Activated CD8-positive, alpha-beta T cell treated with anti-CD3 and anti-CD28 coated beads for 36 hours (primary cell): ENCODE measurements at regions not wholly inside any gene's neighbourhood (a gene's known extent, or its start where the extent isn't known, plus 50 kb on each side); places are given as distances from the start of the nearest gene placed in this dataset.
"Not testable (repeated sequence)": the region's sequence is repeated elsewhere in the genome, so short reads cannot be mapped to it uniquely, and the experiment has no call there.

Source experiments
- ATAC-seq: fragments of 200-7000 bp; cut with Tn5 transposase; one replicate; pipeline ENCODE4 v1.10.0; 2021; ENCODE audit warnings: mild to moderate bottlenecking, moderate library complexity
- CTCF ChIA-PET: fragments of 350-600 bp; sonication (Branson Sonifier 250); formaldehyde crosslinking; loops from one replicate; lab custom pipeline; 2021; ENCODE audit warnings: antibody characterized with exemption; lab: Charles Lee
- POLR2A ChIA-PET: fragments of 350-600 bp; sonication (Branson Sonifier 250); formaldehyde crosslinking; loops from one replicate; lab custom pipeline; 2021; ENCODE audit warnings: antibody characterized with exemption; lab: Charles Lee
- DNase-seq: peaks from one replicate; pipeline ENCODE4 v3.0.0-alpha.2; 2020
- H3K27ac Mint-ChIP-seq: one replicate; pipeline ENCODE4 v1.8.0; 2021; ENCODE audit warnings: mild to moderate bottlenecking, mixed read lengths
- H3K27me3 Mint-ChIP-seq: one replicate; pipeline ENCODE4 v1.8.0; 2021; ENCODE audit warnings: mixed read lengths
- H3K36me3 Mint-ChIP-seq: one replicate; pipeline ENCODE4 v1.8.0; 2021; ENCODE audit warnings: low read depth, mixed read lengths
- H3K4me1 Mint-ChIP-seq: one replicate; pipeline ENCODE4 v1.8.0; 2021; ENCODE audit warnings: low read depth, mixed read lengths
- H3K4me3 Mint-ChIP-seq: one replicate; pipeline ENCODE4 v1.8.0; 2021; ENCODE audit warnings: mild to moderate bottlenecking, moderate library complexity, mixed read lengths
- H3K9me3 Mint-ChIP-seq: one replicate; pipeline ENCODE4 v1.8.0; 2021; ENCODE audit warnings: mixed read lengths
- CTCF ChIP-seq: fragments of 200-600 bp; IDR thresholded peaks from one replicate; pipeline ENCODE4 v1.8.0; 2022; ENCODE audit warnings: antibody characterized with exemption, mild to moderate bottlenecking
- intact Hi-C: fragments of 100-400 bp; cut with micrococcal nuclease; formaldehyde crosslinking; loops from one replicate; pipeline ENCODE4 v1.10.0; 2022

- ATAC-seq (no peak), DNase-seq (no peak)
- POLR2A ChIA-PET: no interaction called here
- H3K4me1 Mint-ChIP-seq: peaks cover 3% of the 10 kb centered on the region
- no peak overlapping the region for H3K27ac Mint-ChIP-seq
- no peaks in the 10 kb centered on the region for H3K27me3 Mint-ChIP-seq
- no peak for TF ChIP-seq CTCF
- H3K4me3 Mint-ChIP-seq: no peak overlapping the region
- intact Hi-C loops: no loop called here
- CTCF ChIA-PET: no interaction called here
- H3K9me3 Mint-ChIP-seq: peaks cover 4% of the 10 kb centered on the region
- H3K36me3 Mint-ChIP-seq: peaks cover 3% of the 10 kb centered on the region
Observed at GRCh38 chr2:75292826-75293225, 93.5 kb upstream of the TACR1 start.

DNA sequence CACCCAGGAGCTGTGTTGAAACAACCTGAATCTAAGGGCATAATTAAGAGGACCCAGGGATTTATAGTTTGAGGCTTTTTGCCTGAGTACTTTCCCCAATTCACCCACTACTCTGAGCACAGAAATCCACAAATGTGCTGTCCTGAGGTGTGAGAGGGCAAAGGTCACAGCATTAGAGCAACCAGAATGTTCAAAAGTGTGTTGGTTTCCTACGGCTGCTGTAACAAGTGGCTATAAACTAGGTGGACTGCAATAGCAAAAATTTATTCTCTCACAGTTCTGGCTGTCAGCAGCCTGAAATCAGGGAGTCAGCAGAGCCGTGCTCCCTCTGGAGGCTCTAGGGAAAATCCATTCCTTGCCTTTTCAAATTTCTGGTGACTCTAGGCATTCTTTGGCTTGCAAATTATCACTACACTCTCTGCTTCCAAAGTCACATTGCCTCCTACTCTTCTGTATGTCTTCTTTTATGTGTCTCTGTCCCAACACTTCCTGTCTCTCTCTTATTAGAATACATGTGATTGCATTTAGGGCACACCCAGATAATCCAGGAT lies 91.4 kb upstream of the TACR1 start:
- peaks cover 3% of the 10 kb centered on the region for H3K4me1 Mint-ChIP-seq
- ATAC-seq: no peak
- CTCF ChIA-PET: no interaction called here

DNA sequence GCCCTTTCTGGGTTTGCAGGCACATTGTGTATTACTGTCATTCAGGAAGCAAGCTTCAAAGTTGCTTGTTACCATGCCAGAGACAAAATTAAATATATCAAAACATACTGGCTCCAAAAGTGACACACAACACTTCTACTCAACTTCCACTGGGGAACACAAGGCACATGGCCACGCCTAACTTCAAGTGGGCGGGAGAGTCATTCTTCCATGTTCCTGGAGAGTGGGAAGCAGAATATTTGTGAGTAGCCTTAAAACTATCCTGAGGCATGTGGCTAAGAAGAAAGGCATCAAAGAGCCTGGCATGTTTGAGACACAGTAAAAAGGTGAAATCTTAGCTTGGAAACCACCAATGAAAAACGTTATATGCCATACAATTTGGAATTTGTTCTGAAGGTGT lies 90.5 kb upstream of the TACR1 start:
- Mint-ChIP-seq H3K4me3 (no peak overlapping the region), H3K9me3 (peaks cover 4% of the 10 kb centered on the region), H3K4me1 (peaks cover 3% of the 10 kb centered on the region), H3K27ac (no peak overlapping the region), H3K27me3 (no peaks in the 10 kb centered on the region), H3K36me3 (peaks cover 10% of the 10 kb centered on the region)
- TF ChIP-seq CTCF: no peak
- DNase-seq: no peak
- ChIA-PET POLR2A (no interaction called here), CTCF (no interaction called here)
- intact Hi-C loops: no loop called here
- no peak for ATAC-seq

More for the DNA sequence above, 91.4 kb upstream of the TACR1 start:
- Mint-ChIP-seq H3K36me3 (peaks cover 6% of the 10 kb centered on the region), H3K4me3 (no peak overlapping the region), H3K27ac (no peak overlapping the region), H3K27me3 (no peaks in the 10 kb centered on the region), H3K9me3 (peaks cover 4% of the 10 kb centered on the region)
- no peak for DNase-seq
- POLR2A ChIA-PET: no interaction called here
- intact Hi-C loops: no loop called here
- TF ChIP-seq CTCF: no peak

DNA sequence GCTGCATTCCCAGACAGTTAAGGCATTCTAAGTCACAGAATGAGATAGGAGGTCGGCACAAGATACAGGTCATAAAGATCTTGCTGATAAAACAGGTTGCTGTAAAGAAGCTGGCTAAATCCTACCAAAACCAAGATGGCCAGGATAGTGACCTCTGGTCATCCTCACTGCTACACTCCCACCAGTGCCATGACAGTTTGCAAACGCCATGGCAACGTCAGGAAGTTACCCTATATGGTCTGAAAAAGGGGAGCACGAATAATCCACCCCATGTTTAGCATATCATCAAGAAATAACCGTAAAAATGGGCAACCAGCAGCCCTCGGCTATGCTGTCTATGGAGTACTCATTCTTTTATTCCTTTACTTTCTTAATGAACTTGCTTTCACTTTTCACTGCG lies 89.9 kb upstream of the TACR1 start:
- POLR2A ChIA-PET, H3K27ac Mint-ChIP-seq, intact Hi-C loops, CTCF ChIA-PET, H3K4me3 Mint-ChIP-seq, H3K9me3 Mint-ChIP-seq, ATAC-seq, H3K27me3 Mint-ChIP-seq, H3K4me1 Mint-ChIP-seq, DNase-seq: not testable (repeated sequence)
- peaks cover 16% of the 10 kb centered on the region for H3K36me3 Mint-ChIP-seq

- CTCF ChIA-PET: no interaction called here
Observed at GRCh38 chr2:75288760-75289159, 89.4 kb upstream of the TACR1 start.

More at GRCh38 chr2:75288760-75289159, 89.4 kb upstream of the TACR1 start:
- H3K4me3 Mint-ChIP-seq: no peak overlapping the region
- ATAC-seq (no peak), DNase-seq (no peak)
- TF ChIP-seq CTCF: no peak
- H3K4me1 Mint-ChIP-seq: peaks cover 3% of the 10 kb centered on the region
- H3K27me3 Mint-ChIP-seq: no peaks in the 10 kb centered on the region
- intact Hi-C loops: no loop called here
- POLR2A ChIA-PET: no interaction called here
- peaks cover 16% of the 10 kb centered on the region for H3K36me3 Mint-ChIP-seq
- no peak overlapping the region for H3K27ac Mint-ChIP-seq
- peaks cover 4% of the 10 kb centered on the region for H3K9me3 Mint-ChIP-seq
